HEK293T (cell line): ENCODE measurements at regions not wholly inside any gene's neighbourhood (a gene's known extent, or its start where the extent isn't known, plus 50 kb on each side); places are given as distances from the start of the nearest gene placed in this dataset.

Source experiments
- CTCF ChIA-PET: fragments of 350-600 bp; formaldehyde crosslinking; extraction: SDS; loops from one replicate; lab custom pipeline; 2021; ENCODE audit warnings: antibody characterized with exemption, inconsistent platforms; lab: Yijun Ruan, JAX
- POLR2A ChIA-PET: fragments of 350-600 bp; formaldehyde crosslinking; extraction: SDS; loops from one replicate; lab custom pipeline; 2020; ENCODE audit warnings: antibody characterized with exemption, inconsistent platforms; lab: Yijun Ruan, JAX
- DNase-seq: peaks from one replicate; pipeline ENCODE4 v3.0.0; 2012; ENCODE audit warnings: mixed read lengths; ENCODE audit errors: extremely low spot score
- ARNT ChIP-seq: fragments of 450-650 bp; IDR thresholded peaks from 2 replicates; pipeline ENCODE4 v1.6.1; 2017; ENCODE audit warnings: mild to moderate bottlenecking
- BHLHE40 ChIP-seq: fragments of 450-650 bp; IDR thresholded peaks from 2 replicates; pipeline ENCODE4 v1.6.1; 2016; ENCODE audit warnings: mild to moderate bottlenecking, moderate library complexity, borderline replicate concordance
- CTBP1 ChIP-seq: fragments of 450-650 bp; IDR thresholded peaks from 2 replicates; pipeline ENCODE4 v1.6.1; 2016; ENCODE audit warnings: borderline replicate concordance
- ELF4 ChIP-seq: fragments of 450-650 bp; IDR thresholded peaks from 2 replicates; pipeline ENCODE4 v1.6.1; 2017; ENCODE audit warnings: antibody characterized with exemption
- FOXA1 ChIP-seq: fragments of 450-650 bp; IDR thresholded peaks from 2 replicates; pipeline ENCODE4 v1.6.1; 2016; ENCODE audit warnings: mild to moderate bottlenecking
- FOXK2 ChIP-seq: fragments of 450-650 bp; IDR thresholded peaks from 2 replicates; pipeline ENCODE4 v1.6.1; 2016; ENCODE audit warnings: mild to moderate bottlenecking
- FOXM1 ChIP-seq: fragments of 450-650 bp; IDR thresholded peaks from 2 replicates; pipeline ENCODE4 v1.6.1; 2017; ENCODE audit warnings: mild to moderate bottlenecking, borderline replicate concordance
- HDGF ChIP-seq: fragments of 450-650 bp; IDR thresholded peaks from 2 replicates; pipeline ENCODE4 v1.6.1; 2017; ENCODE audit warnings: antibody characterized with exemption, borderline replicate concordance
- L3MBTL2 ChIP-seq: fragments of 450-650 bp; conservative IDR thresholded peaks from 2 replicates; pipeline ENCODE4 v1.6.1; 2016; ENCODE audit warnings: mild to moderate bottlenecking
- LEF1 ChIP-seq: fragments of 450-650 bp; IDR thresholded peaks from 2 replicates; pipeline ENCODE4 v1.6.1; 2017; ENCODE audit warnings: mild to moderate bottlenecking, borderline replicate concordance
- NFRKB ChIP-seq: fragments of 450-650 bp; IDR thresholded peaks from 2 replicates; pipeline ENCODE4 v1.6.1; 2016; ENCODE audit warnings: mild to moderate bottlenecking, moderate library complexity
- PKNOX1 ChIP-seq: fragments of 450-650 bp; IDR thresholded peaks from 2 replicates; pipeline ENCODE4 v1.6.1; 2016
- SP1 ChIP-seq: fragments of 450-650 bp; IDR thresholded peaks from 2 replicates; pipeline ENCODE4 v1.6.1; 2017
- SUZ12 ChIP-seq: fragments of 450-650 bp; IDR thresholded peaks from 2 replicates; pipeline ENCODE4 v1.6.1; 2016; ENCODE audit warnings: mild to moderate bottlenecking
- TARDBP ChIP-seq: fragments of 450-650 bp; IDR thresholded peaks from 2 replicates; pipeline ENCODE4 v1.6.1; 2016
- ZNF384 ChIP-seq: fragments of 450-650 bp; IDR thresholded peaks from 2 replicates; pipeline ENCODE4 v1.6.1; 2016

DNA sequence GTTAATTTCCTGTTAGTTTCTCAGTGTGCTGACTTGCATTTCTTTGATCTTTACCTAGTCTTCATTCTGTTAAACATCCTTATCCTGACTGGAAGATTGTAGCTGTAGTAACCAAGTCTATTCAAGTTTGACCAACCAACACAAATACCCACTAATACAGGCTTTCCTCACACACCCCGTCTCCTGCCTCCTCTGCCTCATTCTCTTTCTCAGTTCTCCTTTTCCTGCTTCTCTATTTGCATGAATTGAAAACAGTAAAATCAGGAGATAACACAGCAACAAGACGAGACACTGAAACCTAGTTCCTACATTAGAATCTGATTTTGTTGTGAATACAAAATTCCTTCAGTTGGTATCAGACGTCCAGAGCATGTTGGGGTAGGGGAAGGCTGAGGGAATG, 116.9 kb upstream of the ARPP21 start:
- DNase-seq: no peak
- CTCF ChIA-PET: no interaction called here
- POLR2A ChIA-PET: no interaction called here
- no peak for TF ChIP-seq SUZ12
- TF ChIP-seq FOXK2: no peak
- TF ChIP-seq ELF4: no peak
- TF ChIP-seq PKNOX1: no peak
- TF ChIP-seq TARDBP: no peak
- TF ChIP-seq NFRKB: no peak
- TF ChIP-seq L3MBTL2: no peak
- no peak for TF ChIP-seq CTBP1
- TF ChIP-seq HDGF: no peak
- TF ChIP-seq LEF1: no peak
- no peak for TF ChIP-seq ARNT
- no peak for TF ChIP-seq FOXA1
- TF ChIP-seq ZNF384: no peak
- no peak for TF ChIP-seq FOXM1
- TF ChIP-seq SP1: no peak

- ChIA-PET CTCF (no interaction called here), POLR2A (no interaction called here)
- no peak for DNase-seq
- TF ChIP-seq NFRKB (no peak), FOXA1 (no peak), ELF4 (no peak), ZNF384 (no peak), LEF1 (no peak), BHLHE40 (no peak), CTBP1 (no peak), FOXM1 (no peak)
These were observed 116.3 kb upstream of the ARPP21 start for GRCh38 chr3:35523074-35523473.

- ChIA-PET POLR2A (no interaction called here), CTCF (no interaction called here)
- DNase-seq: no peak
- no peak for TF ChIP-seq FOXA1
- no peak for TF ChIP-seq HDGF
- no peak for TF ChIP-seq TARDBP
- TF ChIP-seq LEF1: no peak
- TF ChIP-seq BHLHE40: no peak
- no peak for TF ChIP-seq ELF4
- TF ChIP-seq SUZ12: no peak
- TF ChIP-seq ZNF384: no peak
- no peak for TF ChIP-seq FOXK2
- no peak for TF ChIP-seq ARNT
These were observed 115.5 kb upstream of the ARPP21 start for GRCh38 chr3:35523838-35524237.

GRCh38 chr3:35524856-35525255, 114.5 kb upstream of the ARPP21 start:
- POLR2A ChIA-PET: no interaction called here
- DNase-seq: no peak
- TF ChIP-seq SP1 (no peak), NFRKB (no peak), FOXM1 (no peak), SUZ12 (no peak), ZNF384 (no peak), HDGF (no peak), PKNOX1 (no peak), FOXA1 (no peak), ARNT (no peak), TARDBP (no peak)
- CTCF ChIA-PET: no interaction called here

GRCh38 chr3:35528728-35529127, 110.6 kb upstream of the ARPP21 start:
- TF ChIP-seq L3MBTL2 (no peak), BHLHE40 (no peak), NFRKB (no peak), LEF1 (no peak), SP1 (no peak), ARNT (no peak), CTBP1 (no peak), ZNF384 (no peak), FOXK2 (no peak), SUZ12 (no peak), FOXA1 (no peak), HDGF (no peak), PKNOX1 (no peak), FOXM1 (no peak), TARDBP (no peak)
- no peak for DNase-seq
- ChIA-PET POLR2A (no interaction called here), CTCF (no interaction called here)

DNA sequence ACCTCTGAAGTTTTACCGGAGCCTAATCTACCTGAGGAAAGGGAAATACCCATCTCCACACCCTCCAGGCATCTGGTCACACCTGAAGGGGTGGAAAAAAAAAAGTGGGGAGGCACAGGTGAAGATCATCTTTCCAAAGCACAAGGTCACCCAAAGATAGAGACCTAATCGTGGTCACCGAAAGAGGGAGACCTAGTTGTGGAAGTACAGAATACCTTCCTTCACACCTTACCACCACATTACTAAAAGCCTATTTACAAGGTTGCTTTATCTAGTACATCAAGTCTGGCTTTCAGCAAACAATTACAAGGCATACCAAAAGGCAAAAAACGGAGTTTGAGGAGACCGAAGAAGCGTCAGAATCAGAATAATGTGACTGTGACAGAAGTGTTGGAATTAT, 110.0 kb upstream of the ARPP21 start:
- CTCF ChIA-PET: no interaction called here
- TF ChIP-seq SP1 (no peak), BHLHE40 (no peak), ELF4 (no peak), FOXK2 (no peak), NFRKB (no peak), FOXA1 (no peak), HDGF (no peak), FOXM1 (no peak), ZNF384 (no peak), SUZ12 (no peak), TARDBP (no peak), PKNOX1 (no peak), L3MBTL2 (no peak), LEF1 (no peak), CTBP1 (no peak), ARNT (no peak)
- POLR2A ChIA-PET: no interaction called here
- no peak for DNase-seq
